ENCODE measurements at regions not wholly inside any gene's neighbourhood (a gene's known extent, or its start where the extent isn't known, plus 50 kb on each side); places are given as distances from the start of the nearest gene placed in this dataset.

GRCh38 chr11:127713226-127713625 lies 712.7 kb upstream of the KIRREL3 start:
- TF ChIP-seq, protein P1, sequence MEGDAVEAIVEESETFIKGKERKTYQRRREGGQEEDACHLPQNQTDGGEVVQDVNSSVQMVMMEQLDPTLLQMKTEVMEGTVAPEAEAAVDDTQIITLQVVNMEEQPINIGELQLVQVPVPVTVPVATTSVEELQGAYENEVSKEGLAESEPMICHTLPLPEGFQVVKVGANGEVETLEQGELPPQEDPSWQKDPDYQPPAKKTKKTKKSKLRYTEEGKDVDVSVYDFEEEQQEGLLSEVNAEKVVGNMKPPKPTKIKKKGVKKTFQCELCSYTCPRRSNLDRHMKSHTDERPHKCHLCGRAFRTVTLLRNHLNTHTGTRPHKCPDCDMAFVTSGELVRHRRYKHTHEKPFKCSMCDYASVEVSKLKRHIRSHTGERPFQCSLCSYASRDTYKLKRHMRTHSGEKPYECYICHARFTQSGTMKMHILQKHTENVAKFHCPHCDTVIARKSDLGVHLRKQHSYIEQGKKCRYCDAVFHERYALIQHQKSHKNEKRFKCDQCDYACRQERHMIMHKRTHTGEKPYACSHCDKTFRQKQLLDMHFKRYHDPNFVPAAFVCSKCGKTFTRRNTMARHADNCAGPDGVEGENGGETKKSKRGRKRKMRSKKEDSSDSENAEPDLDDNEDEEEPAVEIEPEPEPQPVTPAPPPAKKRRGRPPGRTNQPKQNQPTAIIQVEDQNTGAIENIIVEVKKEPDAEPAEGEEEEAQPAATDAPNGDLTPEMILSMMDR (IDR thresholded peaks at IDR 0.05; ENCODE audit: insufficient read depth, low read length, severe bottlenecking): no peak
- DNase-seq (ENCODE audit: low read depth) (no peak), FAIRE-seq (no peak)
- Histone ChIP-seq H3K27me3 (ENCODE audit: control insufficient read depth, insufficient read depth, low read length) (no peaks in the 10 kb centered on the region), H3K4me3 (ENCODE audit: low read depth, low read length) (no peak overlapping the region), H3K36me3 (ENCODE audit: control insufficient read depth, insufficient read depth, low read length) (no peaks in the 10 kb centered on the region)

- no peaks in the 10 kb centered on the region for H3K36me3 ChIP-seq (ENCODE audit: control insufficient read depth, insufficient read depth, low read length)
- FAIRE-seq (no peak), DNase-seq (ENCODE audit: low read depth) (no peak)
- no peaks in the 10 kb centered on the region for H3K27me3 ChIP-seq (ENCODE audit: control insufficient read depth, insufficient read depth, low read length)
- no peak overlapping the region for H3K4me3 ChIP-seq (ENCODE audit: low read depth, low read length)
- TF ChIP-seq, protein P1 (IDR thresholded peaks at IDR 0.05; ENCODE audit: insufficient read depth, low read length, severe bottlenecking): no peak
These were observed 711.2 kb upstream of the KIRREL3 start for GRCh38 chr11:127711748-127712147.

GRCh38 chr11:127710831-127711230 lies 710.3 kb upstream of the KIRREL3 start:
- Histone ChIP-seq H3K4me3 (ENCODE audit: low read depth, low read length) (no peak overlapping the region), H3K27me3 (ENCODE audit: control insufficient read depth, insufficient read depth, low read length) (no peaks in the 10 kb centered on the region), H3K36me3 (ENCODE audit: control insufficient read depth, insufficient read depth, low read length) (no peaks in the 10 kb centered on the region)
- no peak for FAIRE-seq
- DNase-seq (ENCODE audit: low read depth): no peak
- TF ChIP-seq, protein P1 (IDR thresholded peaks at IDR 0.05; ENCODE audit: insufficient read depth, low read length, severe bottlenecking): no peak

GRCh38 chr11:127709960-127710359 lies 709.4 kb upstream of the KIRREL3 start:
- FAIRE-seq: no peak
- H3K27me3 ChIP-seq (ENCODE audit: control insufficient read depth, insufficient read depth, low read length): no peaks in the 10 kb centered on the region

DNA sequence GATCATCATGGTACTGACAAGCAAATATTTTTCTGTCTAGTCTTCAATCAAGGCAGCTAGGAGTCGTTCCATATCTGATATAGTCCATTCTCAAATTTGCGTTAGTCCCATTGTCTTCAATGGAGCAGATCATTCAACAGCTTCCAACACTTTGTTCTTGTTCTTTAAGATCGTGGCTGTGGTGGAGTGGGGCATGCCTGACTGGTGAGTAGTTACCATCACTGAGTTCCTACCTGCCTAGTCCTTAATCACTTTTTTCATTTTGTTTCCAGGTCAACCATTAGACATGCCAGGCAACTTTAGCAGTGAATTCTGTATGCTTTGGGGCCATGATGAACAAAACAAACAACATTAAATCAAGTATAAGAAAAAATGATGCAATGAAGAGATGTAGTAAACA lies 693.1 kb upstream of the KIRREL3 start:
- H3K36me3 ChIP-seq (ENCODE audit: control insufficient read depth, insufficient read depth, low read length): no peaks in the 10 kb centered on the region
- DNase-seq (ENCODE audit: low read depth) (peak; percentile 1), FAIRE-seq (no peak)
- TF ChIP-seq, protein P1 (IDR thresholded peaks at IDR 0.05; ENCODE audit: insufficient read depth, low read length, severe bottlenecking): no peak
- H3K27me3 ChIP-seq (ENCODE audit: control insufficient read depth, insufficient read depth, low read length): no peaks in the 10 kb centered on the region
- H3K4me3 ChIP-seq (ENCODE audit: low read depth, low read length): no peak overlapping the region

More at GRCh38 chr11:127709960-127710359, 709.4 kb upstream of the KIRREL3 start:
- TF ChIP-seq, protein P1 (IDR thresholded peaks at IDR 0.05; ENCODE audit: insufficient read depth, low read length, severe bottlenecking): no peak
- Histone ChIP-seq H3K36me3 (ENCODE audit: control insufficient read depth, insufficient read depth, low read length) (no peaks in the 10 kb centered on the region), H3K4me3 (ENCODE audit: low read depth, low read length) (no peak overlapping the region)
- no peak for DNase-seq (ENCODE audit: low read depth)

DNA sequence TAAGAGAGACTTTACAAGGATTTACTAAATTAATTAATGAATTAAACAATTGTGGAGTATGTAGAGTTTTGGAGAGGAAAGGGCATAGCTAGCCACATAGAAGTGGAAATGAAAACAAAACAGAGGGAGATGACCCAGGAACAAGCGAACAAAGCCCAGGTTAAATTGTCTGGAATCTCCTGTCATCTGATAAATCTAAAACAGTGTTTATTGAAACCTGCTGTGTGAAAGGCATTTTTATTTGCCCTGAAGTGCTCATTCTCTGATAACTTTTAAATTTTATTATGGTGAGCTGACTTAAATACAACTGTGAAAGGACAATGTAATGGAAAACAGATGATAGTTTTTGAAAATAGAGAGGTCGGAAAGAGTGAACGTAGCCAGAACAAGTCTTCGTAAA lies 682.8 kb upstream of the KIRREL3 start:
- Histone ChIP-seq H3K36me3 (ENCODE audit: control insufficient read depth, insufficient read depth, low read length) (no peaks in the 10 kb centered on the region), H3K27me3 (ENCODE audit: control insufficient read depth, insufficient read depth, low read length) (no peaks in the 10 kb centered on the region), H3K4me3 (ENCODE audit: low read depth, low read length) (no peak overlapping the region)
- TF ChIP-seq, protein P1 (IDR thresholded peaks at IDR 0.05; ENCODE audit: insufficient read depth, low read length, severe bottlenecking): no peak
- no peak for DNase-seq (ENCODE audit: low read depth)
- FAIRE-seq: no peak

Measured in bronchial epithelial cell (primary cell).